GM23248 (cell line): ENCODE measurements at regions not wholly inside any gene's neighbourhood (a gene's known extent, or its start where the extent isn't known, plus 50 kb on each side); places are given as distances from the start of the nearest gene placed in this dataset.

Experiments
- EZH2 ChIP-seq: fragments of 200-600 bp; sonication (generic); IDR thresholded peaks from 2 replicates; pipeline ENCODE4 v1.6.1; 2018; ENCODE audit warnings: antibody characterized with exemption, mild to moderate bottlenecking; ENCODE audit not compliant: insufficient read depth, poor library complexity, severe bottlenecking
- EZH2phosphoT487 ChIP-seq: fragments of 200-600 bp; sonication (generic); IDR thresholded peaks from 2 replicates; pipeline ENCODE4 v1.6.1; 2018; ENCODE audit warnings: antibody characterized with exemption, moderate library complexity, mild to moderate bottlenecking, low read depth; ENCODE audit not compliant: insufficient read depth

GRCh38 chr10:28058746-28059145 is 59.9 kb upstream of the ODAD2 start:
- TF ChIP-seq EZH2 (no peak), EZH2phosphoT487 (no peak)
